Neutrophil (primary cell): ENCODE measurements at regions not wholly inside any gene's neighbourhood (a gene's known extent, or its start where the extent isn't known, plus 50 kb on each side); places are given as distances from the start of the nearest gene placed in this dataset.

Experiments
- H3K27ac ChIP-seq: fragments of 200-600 bp; sonication (generic); 2 replicates; pipeline ENCODE4 v1.5.1; 2016; ENCODE audit warnings: mild to moderate bottlenecking, moderate library complexity
- H3K27me3 ChIP-seq: fragments of 200-600 bp; sonication (generic); 2 replicates; pipeline ENCODE4 v1.6.0; 2016; ENCODE audit warnings: mild to moderate bottlenecking
- H3K36me3 ChIP-seq: fragments of 200-600 bp; sonication (generic); 2 replicates; pipeline ENCODE4 v1.5.1; 2017
- H3K4me1 ChIP-seq, 2 experiments: fragments of 200-600 bp in 1 of 2; sonication (generic) in 1 of 2; 1 replicate in 1 of 2; 2 replicates in 1 of 2; pipeline versions ENCODE4 v1.5.1 to v1.6.1; 2013 to 2016; ENCODE audit warnings: low read depth in 1 of 2, low read length in 1 of 2, mild to moderate bottlenecking in 1 of 2, moderate library complexity in 1 of 2; ENCODE audit not compliant: control insufficient read depth in 1 of 2, insufficient read depth in 1 of 2
- H3K4me3 ChIP-seq, 2 experiments: fragments of 200-600 bp in 1 of 2; sonication (generic) in 1 of 2; 1 replicate in 1 of 2; 2 replicates in 1 of 2; pipeline ENCODE4 v1.5.1; 2013 to 2016; ENCODE audit warnings: low read depth in 1 of 2, low read length in 1 of 2, mild to moderate bottlenecking in 1 of 2, moderate library complexity in 1 of 2
- H3K9me3 ChIP-seq: fragments of 200-600 bp; sonication (generic); 2 replicates; pipeline ENCODE4 v1.5.1; 2016
- TF ChIP-seq, protein P1 (sequence below): fragments of 200-600 bp; sonication (generic); IDR thresholded peaks from 2 replicates; pipeline ENCODE4 v1.5.1; 2016; ENCODE audit warnings: antibody characterized with exemption

DNA sequence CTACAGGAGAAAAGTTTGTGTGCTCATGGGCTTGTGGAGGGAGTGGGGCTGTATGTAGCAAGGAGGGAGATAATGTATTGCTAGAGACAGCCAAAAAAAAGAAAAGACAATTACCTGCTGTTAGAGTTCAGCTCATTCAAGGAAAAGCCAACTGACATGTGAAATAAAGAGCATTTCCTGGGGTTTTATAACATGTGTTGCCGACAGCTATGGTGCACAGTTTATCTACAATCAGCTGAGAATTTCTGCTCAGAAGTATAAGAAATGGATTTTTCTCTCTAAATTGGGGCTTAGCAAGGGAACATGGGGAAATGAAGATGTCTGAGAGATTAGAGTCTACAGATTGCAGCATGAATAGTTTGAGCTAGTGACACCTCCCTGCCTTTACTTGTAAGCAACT lies 674.1 kb downstream of the SUCLG1 start:
- no peaks in the 10 kb centered on the region for H3K27me3 ChIP-seq
- TF ChIP-seq, protein P1, sequence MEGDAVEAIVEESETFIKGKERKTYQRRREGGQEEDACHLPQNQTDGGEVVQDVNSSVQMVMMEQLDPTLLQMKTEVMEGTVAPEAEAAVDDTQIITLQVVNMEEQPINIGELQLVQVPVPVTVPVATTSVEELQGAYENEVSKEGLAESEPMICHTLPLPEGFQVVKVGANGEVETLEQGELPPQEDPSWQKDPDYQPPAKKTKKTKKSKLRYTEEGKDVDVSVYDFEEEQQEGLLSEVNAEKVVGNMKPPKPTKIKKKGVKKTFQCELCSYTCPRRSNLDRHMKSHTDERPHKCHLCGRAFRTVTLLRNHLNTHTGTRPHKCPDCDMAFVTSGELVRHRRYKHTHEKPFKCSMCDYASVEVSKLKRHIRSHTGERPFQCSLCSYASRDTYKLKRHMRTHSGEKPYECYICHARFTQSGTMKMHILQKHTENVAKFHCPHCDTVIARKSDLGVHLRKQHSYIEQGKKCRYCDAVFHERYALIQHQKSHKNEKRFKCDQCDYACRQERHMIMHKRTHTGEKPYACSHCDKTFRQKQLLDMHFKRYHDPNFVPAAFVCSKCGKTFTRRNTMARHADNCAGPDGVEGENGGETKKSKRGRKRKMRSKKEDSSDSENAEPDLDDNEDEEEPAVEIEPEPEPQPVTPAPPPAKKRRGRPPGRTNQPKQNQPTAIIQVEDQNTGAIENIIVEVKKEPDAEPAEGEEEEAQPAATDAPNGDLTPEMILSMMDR, result no peak
- no peak overlapping the region for H3K4me3 ChIP-seq
- H3K4me1 ChIP-seq, result no peaks in the 10 kb centered on the region
- no peaks in the 10 kb centered on the region for H3K36me3 ChIP-seq
- no peak overlapping the region for H3K27ac ChIP-seq
- no peaks in the 10 kb centered on the region for H3K9me3 ChIP-seq

DNA sequence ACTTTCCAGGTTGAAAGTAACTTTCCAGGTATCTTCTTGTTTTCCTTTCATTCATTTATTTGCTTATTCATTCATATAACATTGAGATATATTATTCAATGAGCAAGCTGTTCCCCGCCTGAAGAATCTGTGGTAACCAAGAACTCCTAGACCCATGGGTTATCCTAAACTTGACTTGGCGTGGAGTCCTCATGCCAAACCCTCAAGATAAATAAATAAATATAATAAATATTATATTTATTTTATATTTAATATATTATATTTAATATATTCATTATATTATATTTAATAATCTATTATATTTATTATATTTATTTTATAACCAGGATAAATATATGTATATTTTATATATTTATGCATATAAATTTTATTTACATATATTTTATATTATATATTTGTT lies 674.8 kb downstream of the SUCLG1 start:
- Histone ChIP-seq H3K9me3 (no peaks in the 10 kb centered on the region), H3K4me1 (no peaks in the 10 kb centered on the region), H3K27ac (no peak overlapping the region), H3K27me3 (no peaks in the 10 kb centered on the region), H3K36me3 (no peaks in the 10 kb centered on the region), H3K4me3 (no peak overlapping the region)
- TF ChIP-seq, protein P1, result no peak

DNA sequence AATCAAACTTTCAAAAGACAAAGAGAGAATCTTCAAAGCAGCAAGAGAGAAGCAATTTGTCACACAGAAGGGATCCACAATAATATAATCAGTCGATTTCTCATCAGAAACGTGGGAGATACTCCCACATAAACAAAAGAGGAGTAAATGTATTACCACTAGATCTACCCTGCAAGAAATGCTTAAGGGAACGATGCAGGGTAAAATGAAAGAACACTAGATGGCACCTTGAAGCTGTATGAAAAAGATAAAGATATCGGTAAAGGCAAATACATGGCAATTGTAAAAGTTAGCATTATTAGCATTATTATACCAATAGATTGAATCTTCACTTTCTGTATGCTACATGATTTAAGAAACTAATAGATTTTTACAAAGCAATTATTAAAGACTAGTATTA lies 677.0 kb downstream of the SUCLG1 start:
- H3K9me3 ChIP-seq, result no peaks in the 10 kb centered on the region
- no peak overlapping the region for H3K4me3 ChIP-seq
- no peaks in the 10 kb centered on the region for H3K27me3 ChIP-seq
- TF ChIP-seq, protein P1, result no peak
- no peak overlapping the region for H3K27ac ChIP-seq
- H3K4me1 ChIP-seq, result no peaks in the 10 kb centered on the region
- no peaks in the 10 kb centered on the region for H3K36me3 ChIP-seq

DNA sequence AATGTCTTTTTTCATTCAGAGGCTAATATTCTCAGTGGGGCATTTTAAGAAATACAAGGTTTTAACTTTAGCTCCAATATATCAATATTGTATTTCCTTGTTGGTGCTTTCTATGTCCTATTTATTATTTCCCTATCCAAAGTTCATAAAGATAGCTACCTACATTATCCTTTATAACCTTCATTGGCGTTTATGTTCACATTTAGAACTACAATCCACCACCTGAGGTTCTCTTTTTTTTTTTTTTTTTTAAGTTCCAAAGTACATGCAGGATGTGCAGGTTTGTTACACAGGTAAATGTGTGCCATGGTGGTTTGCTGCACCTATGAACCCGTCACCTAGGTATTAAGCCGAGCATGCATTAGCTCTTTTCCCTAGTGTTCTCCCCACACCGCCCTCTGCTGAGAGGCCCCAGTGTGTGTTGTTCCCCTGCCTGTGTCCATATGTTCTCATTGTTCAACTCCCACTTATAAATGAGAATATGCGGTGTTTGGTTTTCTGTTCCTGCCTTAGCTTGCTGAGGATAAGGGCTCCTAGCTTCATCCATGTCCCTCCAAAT lies 694.6 kb downstream of the SUCLG1 start:
- H3K4me1 ChIP-seq, result no peaks in the 10 kb centered on the region
- TF ChIP-seq, protein P1, result no peak
- H3K36me3 ChIP-seq, result no peaks in the 10 kb centered on the region
- H3K27ac ChIP-seq, result no peak overlapping the region
- no peak overlapping the region for H3K4me3 ChIP-seq
- H3K27me3 ChIP-seq, result no peaks in the 10 kb centered on the region
- no peaks in the 10 kb centered on the region for H3K9me3 ChIP-seq

DNA sequence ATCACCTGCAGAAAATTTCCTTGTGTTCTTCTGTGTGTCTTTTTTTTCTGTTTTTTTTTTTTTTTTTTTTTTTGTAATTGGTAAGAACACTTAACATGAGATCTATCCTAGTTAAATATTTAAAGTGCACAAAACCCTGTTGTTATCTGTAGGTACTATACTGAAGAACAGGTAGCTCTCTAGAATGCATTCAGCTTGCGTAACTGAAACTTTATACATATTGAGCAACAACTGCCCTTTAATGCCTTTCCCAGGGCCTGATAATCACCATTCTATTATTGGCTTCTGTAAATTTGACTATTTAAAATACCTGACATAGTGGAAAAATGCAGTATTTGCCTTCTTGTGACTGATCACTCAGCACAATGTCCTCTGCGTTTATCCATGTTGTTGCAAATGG lies 701.8 kb downstream of the SUCLG1 start:
- Histone ChIP-seq H3K4me1 (no peaks in the 10 kb centered on the region), H3K4me3 (no peak overlapping the region), H3K27ac (no peak overlapping the region), H3K9me3 (no peaks in the 10 kb centered on the region), H3K27me3 (no peaks in the 10 kb centered on the region), H3K36me3 (no peaks in the 10 kb centered on the region)
- TF ChIP-seq, protein P1, result no peak

DNA sequence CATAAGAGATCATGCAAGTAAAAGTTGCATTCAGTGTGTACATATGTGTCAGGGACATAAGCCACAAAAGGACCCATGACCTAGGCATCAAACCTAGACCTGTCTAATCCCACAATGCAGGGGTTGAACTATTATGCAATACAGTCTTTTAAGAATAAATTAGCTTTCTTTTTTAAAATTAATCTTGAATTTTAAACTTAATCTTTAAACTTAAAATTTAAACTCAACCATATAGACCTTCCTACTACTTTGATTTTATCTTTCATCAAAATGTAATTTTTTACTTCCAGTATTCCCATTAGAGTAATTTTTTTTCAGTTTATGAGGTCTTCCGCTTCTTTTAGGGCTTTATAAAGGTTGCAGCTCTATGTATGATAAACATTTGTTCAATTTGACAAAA lies 702.9 kb downstream of the SUCLG1 start:
- Histone ChIP-seq H3K4me3 (no peak overlapping the region), H3K27me3 (no peaks in the 10 kb centered on the region), H3K4me1 (no peaks in the 10 kb centered on the region), H3K36me3 (no peaks in the 10 kb centered on the region), H3K9me3 (no peaks in the 10 kb centered on the region), H3K27ac (no peak overlapping the region)
- TF ChIP-seq, protein P1, result no peak
